Caki2 (cell line): ENCODE measurements at regions not wholly inside any gene's neighbourhood (a gene's known extent, or its start where the extent isn't known, plus 50 kb on each side); places are given as distances from the start of the nearest gene placed in this dataset.

Experiments
- DNase-seq: peaks from one replicate; pipeline ENCODE4 v3.0.0-alpha.2; 2015; ENCODE audit warnings: low read depth
- in situ Hi-C: cut with HindIII; loops from 2 replicates; pipeline ENCODE4 v1.10.0; 2016; ENCODE audit warnings: low sequenced_read_pairs, low pct_unique_long_range_greater_than_20kb, mixed read lengths

GRCh38 chr2:3076848-3077642, 300.6 kb downstream of the EIPR1 start:
- DNase-seq, result no peak
- in situ Hi-C loops, result no loop called here

- in situ Hi-C loops, result no loop called here
- DNase-seq, result no peak
Observed at GRCh38 chr2:3075991-3076340, 301.7 kb downstream of the EIPR1 start.

GRCh38 chr2:3075316-3075990, 302.2 kb downstream of the EIPR1 start:
- DNase-seq, result no peak
- in situ Hi-C loops, result no loop called here

- in situ Hi-C loops, result no loop called here
- DNase-seq, result no peak
Observed at GRCh38 chr2:3073704-3074103, 303.9 kb downstream of the EIPR1 start.

- in situ Hi-C loops, result no loop called here
- no peak for DNase-seq
Observed at GRCh38 chr2:3073041-3073595, 304.5 kb downstream of the EIPR1 start.

- DNase-seq, result no peak
- in situ Hi-C loops, result no loop called here
Observed at GRCh38 chr2:3071685-3072263, 305.8 kb downstream of the EIPR1 start.

- DNase-seq, result no peak
- in situ Hi-C loops, result no loop called here
Observed at GRCh38 chr2:3066831-3067230, 310.8 kb downstream of the EIPR1 start.

GRCh38 chr2:3065928-3066327, 311.7 kb downstream of the EIPR1 start:
- in situ Hi-C loops, result no loop called here
- DNase-seq, result no peak

GRCh38 chr2:3062476-3063260, 314.9 kb downstream of the EIPR1 start:
- in situ Hi-C loops, result no loop called here
- no peak for DNase-seq

- in situ Hi-C loops, result no loop called here
Observed at GRCh38 chr2:3060049-3060448, 317.6 kb downstream of the EIPR1 start.

GRCh38 chr2:3059141-3059925, 318.3 kb downstream of the EIPR1 start:
- DNase-seq, result no peak
- in situ Hi-C loops, result no loop called here

More at GRCh38 chr2:3060049-3060448, 317.6 kb downstream of the EIPR1 start:
- DNase-seq, result no peak

- DNase-seq, result no peak
- in situ Hi-C loops, result no loop called here
Observed at GRCh38 chr2:3054066-3054465, 323.6 kb downstream of the EIPR1 start.

GRCh38 chr2:3051266-3051665, 326.4 kb downstream of the EIPR1 start:
- no peak for DNase-seq
- in situ Hi-C loops, result no loop called here

- no peak for DNase-seq
- in situ Hi-C loops, result no loop called here
Observed at GRCh38 chr2:3046170-3046865, 331.3 kb downstream of the EIPR1 start.

GRCh38 chr2:3045318-3045921, 332.2 kb downstream of the EIPR1 start:
- in situ Hi-C loops, result no loop called here
- no peak for DNase-seq

GRCh38 chr2:3044587-3045317, 332.9 kb downstream of the EIPR1 start:
- in situ Hi-C loops, result no loop called here
- no peak for DNase-seq
